B cell (primary cell): ENCODE measurements at regions not wholly inside any gene's neighbourhood (a gene's known extent, or its start where the extent isn't known, plus 50 kb on each side); places are given as distances from the start of the nearest gene placed in this dataset.

ENCODE experiments used
- EZH2 ChIP-seq: IDR thresholded peaks from 2 replicates; pipeline ENCODE4 v1.6.1; 2012; ENCODE audit warnings: borderline replicate concordance, low read depth, mild to moderate bottlenecking, moderate library complexity, low read length; ENCODE audit not compliant: insufficient read depth, poor library complexity, severe bottlenecking
- TF ChIP-seq, protein P1 (sequence below): fragments of 200-600 bp; IDR thresholded peaks from one replicate; pipeline ENCODE4 v1.8.0; 2022; ENCODE audit warnings: antibody characterized with exemption, mild to moderate bottlenecking

DNA sequence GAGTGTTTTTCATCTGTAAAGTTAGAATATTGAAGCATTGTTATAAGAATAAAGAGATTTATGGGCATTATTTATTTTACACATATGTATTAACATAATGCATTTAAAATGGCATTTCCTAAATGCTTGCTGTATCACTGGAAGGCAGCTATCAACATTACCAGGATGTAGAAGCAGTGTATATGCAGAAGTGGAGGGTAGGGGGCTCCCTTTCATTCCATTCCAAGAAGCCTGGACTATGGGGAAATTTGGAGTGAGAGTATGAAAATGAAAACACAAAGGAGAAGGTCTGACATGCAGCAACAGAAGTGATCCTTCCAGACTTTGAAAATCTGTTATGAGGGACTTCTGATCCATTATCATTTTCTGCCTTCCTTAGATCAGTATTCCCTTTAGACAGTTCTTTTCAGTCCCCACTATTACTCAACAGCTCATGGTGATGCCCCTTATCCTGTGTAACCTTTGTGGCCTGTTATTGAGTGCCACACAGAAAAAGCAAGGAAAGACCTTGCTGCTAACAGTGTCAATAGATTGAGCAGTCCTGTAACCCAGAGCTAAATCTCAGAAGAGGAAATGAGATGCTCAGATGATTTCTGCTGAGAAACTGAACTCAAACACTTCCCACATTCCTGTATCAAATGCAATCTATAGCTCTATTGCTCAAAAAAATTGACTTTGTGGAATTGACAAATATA lies 216.6 kb downstream of the HNMT start:
- TF ChIP-seq, protein P1, sequence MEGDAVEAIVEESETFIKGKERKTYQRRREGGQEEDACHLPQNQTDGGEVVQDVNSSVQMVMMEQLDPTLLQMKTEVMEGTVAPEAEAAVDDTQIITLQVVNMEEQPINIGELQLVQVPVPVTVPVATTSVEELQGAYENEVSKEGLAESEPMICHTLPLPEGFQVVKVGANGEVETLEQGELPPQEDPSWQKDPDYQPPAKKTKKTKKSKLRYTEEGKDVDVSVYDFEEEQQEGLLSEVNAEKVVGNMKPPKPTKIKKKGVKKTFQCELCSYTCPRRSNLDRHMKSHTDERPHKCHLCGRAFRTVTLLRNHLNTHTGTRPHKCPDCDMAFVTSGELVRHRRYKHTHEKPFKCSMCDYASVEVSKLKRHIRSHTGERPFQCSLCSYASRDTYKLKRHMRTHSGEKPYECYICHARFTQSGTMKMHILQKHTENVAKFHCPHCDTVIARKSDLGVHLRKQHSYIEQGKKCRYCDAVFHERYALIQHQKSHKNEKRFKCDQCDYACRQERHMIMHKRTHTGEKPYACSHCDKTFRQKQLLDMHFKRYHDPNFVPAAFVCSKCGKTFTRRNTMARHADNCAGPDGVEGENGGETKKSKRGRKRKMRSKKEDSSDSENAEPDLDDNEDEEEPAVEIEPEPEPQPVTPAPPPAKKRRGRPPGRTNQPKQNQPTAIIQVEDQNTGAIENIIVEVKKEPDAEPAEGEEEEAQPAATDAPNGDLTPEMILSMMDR = no peak
- no peak for TF ChIP-seq EZH2
